ENCODE measurements at regions not wholly inside any gene's neighbourhood (a gene's known extent, or its start where the extent isn't known, plus 50 kb on each side); places are given as distances from the start of the nearest gene placed in this dataset.
"Not testable (repeated sequence)": the region's sequence is repeated elsewhere in the genome, so short reads cannot be mapped to it uniquely, and the experiment has no call there.

DNA sequence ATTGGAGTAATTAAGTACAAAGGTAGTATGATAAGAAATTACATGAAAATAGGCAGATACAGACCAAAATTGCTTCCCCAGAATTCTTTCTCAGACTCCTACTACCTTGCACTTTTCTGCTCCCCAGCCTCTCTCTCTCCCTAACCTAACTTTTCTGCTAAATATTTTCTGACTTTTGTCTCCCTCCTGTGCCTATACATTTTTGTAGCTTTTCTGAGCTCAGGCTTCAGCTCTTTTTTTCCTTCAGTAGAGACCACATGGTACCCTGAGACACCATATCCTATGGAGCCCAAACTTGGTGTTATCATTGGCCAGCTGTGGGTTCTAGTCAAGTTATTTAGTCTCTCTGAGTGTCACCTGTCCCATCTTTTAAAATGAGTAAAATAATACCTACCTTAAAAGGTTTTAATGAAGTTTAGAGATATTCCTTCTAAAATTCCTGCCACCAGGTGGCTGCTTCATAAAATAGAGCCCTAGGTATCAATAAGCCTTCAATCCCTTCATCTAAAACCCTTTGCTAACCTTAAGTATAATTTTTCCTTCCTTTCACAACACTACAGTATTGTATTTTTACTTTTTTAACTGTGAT lies 237.6 kb upstream of the DUSP10 start:
- CTCF ChIA-PET, result interaction anchor here (0.6 kb wide), 2 partner anchors 44 to 107 kb away, joined by 3 read pairs; no protein-coding TSS in a partner anchor
- Mint-ChIP-seq H3K4me1 (no peaks in the 10 kb centered on the region), H3K27me3 (peaks cover 4% of the 10 kb centered on the region), H3K4me3 (no peak overlapping the region), H3K27ac (no peak overlapping the region), H3K36me3 (ENCODE audit: low read depth) (no peaks in the 10 kb centered on the region), H3K9me3 (no peaks in the 10 kb centered on the region)
- POLR2A ChIA-PET, result no interaction called here
- no peak for DNase-seq

DNA sequence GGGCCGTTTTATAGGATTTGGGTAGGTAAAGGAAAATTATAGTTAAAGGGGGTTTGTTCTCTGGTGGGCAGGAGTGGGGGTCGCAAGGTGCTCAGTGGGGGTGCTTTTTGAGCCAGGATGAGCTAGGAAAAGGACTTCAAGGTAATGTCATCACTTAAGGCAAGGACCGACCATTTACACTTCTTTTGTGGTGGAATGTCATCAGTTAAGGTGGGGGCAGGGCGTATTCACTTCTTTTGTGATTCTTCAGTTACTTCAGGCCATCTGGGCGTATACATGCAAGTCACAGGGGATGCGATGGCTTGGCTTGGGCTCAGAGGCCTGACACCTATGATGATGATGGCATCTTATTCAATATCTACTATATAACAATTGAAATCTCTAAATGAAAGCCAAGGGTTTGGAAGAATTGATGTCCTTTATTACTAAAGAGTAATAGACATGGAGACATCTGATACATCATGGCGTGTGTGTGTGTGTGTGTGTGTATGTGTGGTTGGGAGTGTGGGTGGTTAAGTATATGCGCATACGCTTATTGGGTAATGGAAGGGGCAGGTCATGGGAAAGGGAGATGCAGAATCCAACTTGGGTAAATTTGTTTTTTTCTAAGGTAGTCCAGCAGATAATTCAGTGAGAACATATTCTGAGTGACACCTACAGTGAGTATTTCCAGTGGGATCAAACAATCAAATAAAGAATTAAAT lies 236.9 kb upstream of the DUSP10 start:
- CTCF ChIA-PET; H3K27ac Mint-ChIP-seq; H3K4me3 Mint-ChIP-seq; H3K27me3 Mint-ChIP-seq; H3K9me3 Mint-ChIP-seq; H3K36me3 Mint-ChIP-seq (ENCODE audit: low read depth); POLR2A ChIA-PET; DNase-seq; H3K4me1 Mint-ChIP-seq: not testable (repeated sequence)

DNA sequence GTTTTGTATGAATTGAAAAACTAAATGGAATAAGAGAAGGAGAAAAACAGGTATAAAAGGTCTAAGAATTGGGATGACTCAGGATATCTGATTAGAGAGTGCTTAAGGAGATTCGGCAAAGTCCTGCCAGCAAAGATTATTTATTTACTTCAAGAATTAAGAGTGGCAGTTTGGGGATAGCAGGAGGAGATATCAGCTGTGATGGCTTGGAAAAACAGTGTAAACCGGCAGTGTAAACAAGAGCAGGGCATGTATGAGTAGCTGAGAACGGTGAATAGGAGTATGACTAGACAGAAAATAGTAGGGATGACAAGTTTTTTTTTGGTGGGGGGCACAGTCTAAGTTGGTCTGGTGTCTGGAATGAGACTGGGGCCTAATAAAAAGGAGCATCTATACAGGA lies 231.9 kb upstream of the DUSP10 start:
- DNase-seq; H3K9me3 Mint-ChIP-seq; CTCF ChIA-PET; POLR2A ChIA-PET; H3K4me1 Mint-ChIP-seq; H3K4me3 Mint-ChIP-seq; H3K27ac Mint-ChIP-seq; H3K36me3 Mint-ChIP-seq (ENCODE audit: low read depth); H3K27me3 Mint-ChIP-seq: not testable (repeated sequence)

DNA sequence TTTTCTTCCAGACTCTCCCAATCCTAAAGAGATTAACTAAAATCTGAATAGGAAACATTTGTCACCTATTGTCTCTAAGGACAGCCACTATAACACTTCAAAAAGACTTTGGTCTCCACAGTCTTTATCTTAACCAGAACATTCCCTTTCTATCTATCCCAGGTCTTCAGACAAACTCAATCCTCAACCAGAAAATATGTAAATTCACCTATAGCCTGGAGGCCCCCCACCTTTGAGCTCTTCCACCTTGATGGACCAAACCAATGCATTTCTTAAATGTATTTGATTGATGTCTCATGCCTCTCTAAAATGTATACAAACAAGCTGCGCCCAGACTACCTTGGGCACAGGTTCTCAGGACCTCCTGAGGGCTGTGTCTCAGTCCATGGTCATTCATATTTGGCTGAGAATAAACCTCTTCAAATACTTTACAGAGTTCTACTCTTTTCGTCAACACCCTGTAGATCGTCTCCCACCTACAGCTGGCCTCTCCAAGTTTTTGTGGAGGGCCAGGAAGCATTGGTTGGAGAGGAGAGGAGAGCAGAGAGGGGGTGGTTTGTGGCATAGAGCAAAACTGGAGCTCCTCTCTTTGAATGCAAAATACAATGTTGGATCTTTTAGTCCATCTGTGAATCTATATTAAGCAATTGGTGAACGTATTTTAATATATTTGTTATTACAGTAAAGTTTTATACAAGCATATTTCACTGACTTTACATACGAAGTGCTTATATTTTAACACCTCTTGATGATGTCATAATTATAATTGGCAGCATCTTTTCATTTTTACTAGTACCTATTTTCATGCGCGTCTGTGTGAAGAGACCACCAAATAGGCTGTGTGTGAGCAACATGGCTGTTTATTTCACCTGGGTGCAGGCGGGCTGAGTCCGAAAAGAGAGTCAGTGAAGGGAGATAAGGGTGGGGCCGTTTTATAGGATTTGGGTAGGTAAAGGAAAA lies 230.7 kb upstream of the DUSP10 start:
- POLR2A ChIA-PET, result no interaction called here
- Mint-ChIP-seq H3K27ac (no peak overlapping the region), H3K27me3 (no peaks in the 10 kb centered on the region), H3K4me3 (no peak overlapping the region), H3K9me3 (no peaks in the 10 kb centered on the region), H3K4me1 (no peaks in the 10 kb centered on the region), H3K36me3 (ENCODE audit: low read depth) (no peaks in the 10 kb centered on the region)
- DNase-seq, result no peak
- CTCF ChIA-PET, result no interaction called here

DNA sequence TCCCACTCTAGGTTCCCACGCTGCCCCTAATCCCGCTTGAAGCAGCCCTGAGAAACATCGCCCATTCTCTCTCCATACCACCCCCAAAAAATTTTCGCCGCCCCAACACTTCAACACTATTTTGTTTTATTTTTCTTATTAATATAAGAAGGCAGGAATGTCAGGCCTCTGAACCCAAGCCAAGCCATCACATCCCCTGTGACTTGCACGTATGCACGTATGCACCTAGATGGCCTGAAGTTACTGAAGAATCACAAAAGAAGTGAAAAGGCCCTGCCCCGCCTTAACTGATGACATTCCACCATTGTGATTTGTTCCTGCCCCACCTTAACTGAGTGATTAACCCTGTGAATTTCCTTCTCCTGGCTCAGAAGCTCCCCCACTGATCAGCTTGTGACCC lies 229.1 kb upstream of the DUSP10 start:
- CTCF ChIA-PET, result not testable (repeated sequence)

DNA sequence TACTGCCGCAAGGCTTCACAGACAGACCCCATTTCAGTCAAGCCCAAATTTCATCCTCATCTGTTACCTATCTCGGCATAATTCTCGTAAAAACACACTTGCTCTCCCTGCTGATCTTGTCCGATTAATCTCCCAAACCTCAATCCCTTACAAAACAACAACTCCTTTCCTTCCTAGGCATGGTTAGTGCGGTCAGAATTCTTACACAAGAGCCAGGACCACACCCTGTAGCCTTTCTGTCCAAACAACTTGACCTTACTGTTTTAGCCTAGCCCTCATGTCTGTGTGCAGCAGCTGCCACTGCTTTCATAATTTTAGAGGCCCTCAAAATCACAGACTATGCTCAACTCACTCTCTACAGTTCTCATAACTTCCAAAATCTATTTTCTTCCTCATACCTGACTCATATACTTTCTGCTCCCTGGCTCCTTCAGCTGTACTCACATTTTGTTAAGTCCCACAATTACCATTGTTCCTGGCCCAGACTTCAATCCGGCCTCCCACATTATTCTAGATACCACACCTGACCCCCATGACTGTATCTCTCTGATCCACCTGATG lies 227.5 kb upstream of the DUSP10 start:
- H3K27me3 Mint-ChIP-seq; CTCF ChIA-PET; H3K27ac Mint-ChIP-seq; H3K36me3 Mint-ChIP-seq (ENCODE audit: low read depth); DNase-seq; H3K9me3 Mint-ChIP-seq; POLR2A ChIA-PET; H3K4me1 Mint-ChIP-seq; H3K4me3 Mint-ChIP-seq: not testable (repeated sequence)

More for the DNA sequence above, 229.1 kb upstream of the DUSP10 start:
- H3K27ac Mint-ChIP-seq; H3K9me3 Mint-ChIP-seq; H3K27me3 Mint-ChIP-seq; H3K36me3 Mint-ChIP-seq (ENCODE audit: low read depth); H3K4me3 Mint-ChIP-seq; H3K4me1 Mint-ChIP-seq; POLR2A ChIA-PET; DNase-seq: not testable (repeated sequence)

GRCh38 chr1:221967538-221967937 lies 225.6 kb upstream of the DUSP10 start:
- H3K27ac Mint-ChIP-seq; H3K4me1 Mint-ChIP-seq; H3K9me3 Mint-ChIP-seq; DNase-seq; POLR2A ChIA-PET; H3K4me3 Mint-ChIP-seq; CTCF ChIA-PET; H3K36me3 Mint-ChIP-seq (ENCODE audit: low read depth); H3K27me3 Mint-ChIP-seq: not testable (repeated sequence)

GRCh38 chr1:221966888-221967287 lies 225.0 kb upstream of the DUSP10 start:
- H3K4me3 Mint-ChIP-seq; H3K9me3 Mint-ChIP-seq; POLR2A ChIA-PET; H3K27ac Mint-ChIP-seq; H3K4me1 Mint-ChIP-seq; CTCF ChIA-PET; DNase-seq; H3K36me3 Mint-ChIP-seq (ENCODE audit: low read depth); H3K27me3 Mint-ChIP-seq: not testable (repeated sequence)

GRCh38 chr1:221965891-221966290 lies 224.0 kb upstream of the DUSP10 start:
- H3K27ac Mint-ChIP-seq; POLR2A ChIA-PET; H3K4me3 Mint-ChIP-seq; H3K9me3 Mint-ChIP-seq; DNase-seq; H3K36me3 Mint-ChIP-seq (ENCODE audit: low read depth); CTCF ChIA-PET; H3K27me3 Mint-ChIP-seq: not testable (repeated sequence)
- H3K4me1 Mint-ChIP-seq, result peaks cover 15% of the 10 kb centered on the region

- peaks cover 19% of the 10 kb centered on the region for H3K4me1 Mint-ChIP-seq
- no peak overlapping the region for H3K4me3 Mint-ChIP-seq
- H3K9me3 Mint-ChIP-seq, result no peaks in the 10 kb centered on the region
- ChIA-PET CTCF (no interaction called here), POLR2A (no interaction called here)
- DNase-seq, result no peak
- no peak overlapping the region for H3K27ac Mint-ChIP-seq
- no peaks in the 10 kb centered on the region for H3K36me3 Mint-ChIP-seq (ENCODE audit: low read depth)
- H3K27me3 Mint-ChIP-seq, result no peaks in the 10 kb centered on the region
These were observed 223.4 kb upstream of the DUSP10 start for GRCh38 chr1:221965252-221965651.

- CTCF ChIA-PET, result no interaction called here
- Mint-ChIP-seq H3K27me3 (no peaks in the 10 kb centered on the region), H3K4me1 (peaks cover 19% of the 10 kb centered on the region), H3K9me3 (no peaks in the 10 kb centered on the region), H3K36me3 (ENCODE audit: low read depth) (no peaks in the 10 kb centered on the region), H3K27ac (no peak overlapping the region), H3K4me3 (no peak overlapping the region)
- no peak for DNase-seq
- POLR2A ChIA-PET, result no interaction called here
These were observed 221.9 kb upstream of the DUSP10 start for GRCh38 chr1:221963742-221964141.

- CTCF ChIA-PET, result no interaction called here
- Mint-ChIP-seq H3K4me3 (no peak overlapping the region), H3K27ac (no peak overlapping the region), H3K36me3 (ENCODE audit: low read depth) (no peaks in the 10 kb centered on the region), H3K4me1 (peaks cover 19% of the 10 kb centered on the region), H3K27me3 (no peaks in the 10 kb centered on the region), H3K9me3 (peaks cover 3% of the 10 kb centered on the region)
- no peak for DNase-seq
- POLR2A ChIA-PET, result interaction anchor here (0.5 kb wide), 1 partner anchor 36 kb away, joined by 3 read pairs; no protein-coding TSS in a partner anchor
These were observed 220.5 kb upstream of the DUSP10 start for GRCh38 chr1:221962385-221962784.

Data from activated CD4-positive, alpha-beta T cell treated with anti-CD3 and anti-CD28 coated beads, Interleukin-2, amount 10 ng/mL, durations not matched to agents 7 days and 5 days (primary cell).